ENCODE measurements at regions not wholly inside any gene's neighbourhood (a gene's known extent, or its start where the extent isn't known, plus 50 kb on each side); places are given as distances from the start of the nearest gene placed in this dataset.

GRCh38 chr6:138588805-138589434 lies 89.6 kb upstream of the NHSL1 start:
- Mint-ChIP-seq H3K27me3 (no peaks in the 10 kb centered on the region), H3K27ac (no peak overlapping the region), H3K9me3 (no peaks in the 10 kb centered on the region), H3K4me1 (peaks cover 19 to 25% (median 20%) of the 10 kb centered on the region in 3 donors), H3K36me3 (no peaks in the 10 kb centered on the region), H3K4me3 (no peak overlapping the region)
- ATAC-seq (ENCODE audit: low read depth in 2 of 2): peak; percentile 21 to 44
- DNase-seq: peak; percentile 54

DNA sequence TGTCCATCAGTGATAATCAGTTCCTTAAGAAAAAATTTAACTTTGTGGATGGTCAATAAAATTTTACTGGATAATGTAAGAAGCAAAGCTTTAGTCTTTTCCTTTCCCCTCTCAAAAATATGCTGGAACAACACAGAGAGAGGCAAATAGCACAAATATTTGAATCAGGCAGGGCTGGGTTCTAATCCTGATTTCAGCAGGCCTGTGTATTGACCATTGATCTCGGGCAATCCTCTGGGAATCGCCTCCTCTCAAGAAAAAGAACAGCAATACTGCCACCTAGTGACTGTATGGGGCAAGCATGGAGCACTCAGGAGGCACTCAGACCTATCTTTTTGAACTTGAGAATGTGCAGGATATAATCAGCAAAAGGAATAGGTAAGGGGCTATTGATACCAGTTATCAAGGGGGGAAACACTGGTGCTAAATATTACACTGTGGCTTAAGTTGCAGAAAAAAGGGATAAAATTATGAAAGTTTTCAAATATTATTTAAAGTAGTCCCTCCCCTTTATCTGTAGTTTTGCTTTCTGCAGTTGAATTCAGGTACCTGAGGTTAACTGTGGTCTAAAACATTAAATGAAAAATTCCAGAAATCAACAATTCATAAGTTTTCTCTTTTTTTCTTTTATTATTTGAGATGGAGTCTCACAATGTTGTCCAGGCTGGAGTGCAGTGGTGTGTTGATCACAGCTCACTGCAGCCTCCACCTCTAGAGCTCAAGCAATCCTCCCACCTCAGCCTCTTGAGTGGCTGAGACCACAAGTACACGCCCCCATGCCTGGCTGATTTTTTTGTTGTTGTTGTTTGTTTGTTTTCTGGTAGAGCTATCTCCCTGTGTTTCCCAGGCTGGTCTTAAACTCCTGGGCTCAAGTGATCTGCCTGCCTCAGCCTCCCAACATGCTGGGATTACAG lies 91.8 kb upstream of the NHSL1 start:
- DNase-seq: peak; percentile 33
- ATAC-seq (ENCODE audit: low read depth in 2 of 2): peak in 1 of 2 donors; percentile 32
- Mint-ChIP-seq H3K27ac (peak overlapping the region in 1 of 6 donors; percentile 62), H3K27me3 (no peaks in the 10 kb centered on the region), H3K4me1 (peaks cover 19 to 25% (median 20%) of the 10 kb centered on the region in 3 donors), H3K36me3 (no peaks in the 10 kb centered on the region), H3K9me3 (no peaks in the 10 kb centered on the region), H3K4me3 (no peak overlapping the region)

DNA sequence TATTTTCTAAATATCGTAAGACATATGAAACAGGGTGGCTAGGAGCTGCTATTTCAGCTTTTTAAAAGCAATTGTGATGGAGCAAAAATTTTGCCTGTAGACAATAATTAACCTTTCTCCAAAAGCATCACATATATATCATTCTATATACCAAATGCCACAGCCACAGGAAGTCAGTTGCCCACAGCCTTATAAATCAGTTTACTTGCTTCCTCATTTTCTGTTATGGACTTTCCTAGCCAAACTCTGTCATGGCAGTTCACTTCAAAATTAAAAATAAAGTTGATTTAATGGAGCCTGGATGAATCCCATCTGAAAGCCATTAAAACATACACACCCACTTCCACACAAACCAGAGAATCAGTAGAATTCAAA lies 93.4 kb upstream of the NHSL1 start:
- no peaks in the 10 kb centered on the region for H3K27me3 Mint-ChIP-seq
- peak overlapping the region; percentile 67 to 86 (median 82) for H3K4me3 Mint-ChIP-seq
- peak overlapping the region; percentile 19 to 89 (median 64) for H3K27ac Mint-ChIP-seq
- ATAC-seq (ENCODE audit: low read depth in 2 of 2): peak; percentile 85 to 89
- H3K4me1 Mint-ChIP-seq: peaks cover 19 to 25% (median 20%) of the 10 kb centered on the region in 3 donors
- DNase-seq: peak; percentile 49
- no peaks in the 10 kb centered on the region for H3K36me3 Mint-ChIP-seq
- H3K9me3 Mint-ChIP-seq: no peaks in the 10 kb centered on the region

DNA sequence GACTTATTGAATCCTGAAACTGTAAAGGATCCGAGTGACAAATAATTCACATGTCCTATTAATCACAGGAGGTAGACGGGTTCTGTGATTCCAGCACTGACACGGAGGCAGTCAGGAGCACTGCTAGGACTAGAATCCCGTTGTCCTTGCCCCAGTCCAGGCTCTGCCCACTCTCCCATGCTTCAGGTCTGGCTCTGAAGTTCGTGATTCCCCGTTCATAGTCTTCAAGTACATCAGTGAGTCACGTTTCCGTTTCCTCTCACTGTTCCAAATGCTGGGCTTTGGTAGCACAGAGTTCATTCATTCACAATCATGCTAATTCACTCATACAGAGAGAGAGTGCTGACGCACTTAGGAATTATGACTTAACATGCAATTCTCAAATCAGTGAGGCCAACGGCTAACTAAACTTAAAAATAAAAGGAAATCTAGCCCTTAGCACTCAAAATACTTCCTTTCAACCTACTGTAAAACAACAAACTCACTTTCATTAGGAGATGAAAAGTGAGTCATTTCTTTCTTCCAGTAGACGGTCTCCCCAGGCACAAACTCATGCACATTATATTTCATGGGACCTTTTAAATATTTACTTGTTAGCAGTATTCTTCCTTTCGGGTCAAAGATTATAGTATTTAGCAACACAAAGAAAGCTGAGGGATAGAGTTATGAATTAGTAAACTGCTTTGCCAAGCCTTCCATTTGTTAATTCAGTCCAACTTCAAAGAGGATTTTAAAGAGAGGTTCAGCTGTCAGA lies 94.0 kb upstream of the NHSL1 start:
- Mint-ChIP-seq H3K27me3 (no peaks in the 10 kb centered on the region), H3K4me1 (peaks cover 19 to 25% (median 20%) of the 10 kb centered on the region in 3 donors), H3K27ac (peak overlapping the region; percentile 19 to 89 (median 64)), H3K4me3 (peak overlapping the region; percentile 67 to 86 (median 82)), H3K36me3 (no peaks in the 10 kb centered on the region), H3K9me3 (no peaks in the 10 kb centered on the region)
- DNase-seq (peak; percentile 23), ATAC-seq (ENCODE audit: low read depth in 2 of 2) (peak; percentile 64 to 66)

GRCh38 chr6:138593909-138594757 lies 94.8 kb upstream of the NHSL1 start:
- H3K36me3 Mint-ChIP-seq: no peaks in the 10 kb centered on the region
- no peaks in the 10 kb centered on the region for H3K27me3 Mint-ChIP-seq
- H3K4me1 Mint-ChIP-seq: peaks cover 15 to 21% (median 20%) of the 10 kb centered on the region in 3 donors
- H3K9me3 Mint-ChIP-seq: no peaks in the 10 kb centered on the region
- peak overlapping the region in 3 of 8 donors; percentile 53 to 86 (median 83) for H3K4me3 Mint-ChIP-seq
- ATAC-seq (ENCODE audit: low read depth in 2 of 2) (no peak), DNase-seq (no peak)
- no peak overlapping the region for H3K27ac Mint-ChIP-seq

DNA sequence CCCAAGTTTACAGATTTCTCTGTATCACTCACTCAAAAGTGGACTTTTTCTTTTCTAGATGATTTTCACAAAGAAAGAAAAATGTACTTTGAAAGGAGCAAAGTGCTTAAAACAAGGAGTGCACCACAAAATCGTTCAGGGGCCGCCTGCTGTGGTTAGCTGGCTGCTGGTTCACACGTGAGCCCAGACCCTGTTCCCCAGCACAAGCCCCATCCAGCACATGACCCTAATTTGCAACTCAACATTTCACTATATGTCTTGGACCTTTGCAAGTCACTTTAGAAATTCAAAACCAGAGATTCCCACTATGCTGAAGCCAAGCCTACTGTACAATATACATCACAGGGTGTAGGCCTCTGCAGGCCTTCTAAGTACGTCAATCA lies 95.5 kb upstream of the NHSL1 start:
- H3K36me3 Mint-ChIP-seq: no peaks in the 10 kb centered on the region
- H3K4me3 Mint-ChIP-seq: no peak overlapping the region
- ATAC-seq (ENCODE audit: low read depth in 2 of 2) (no peak), DNase-seq (no peak)
- no peaks in the 10 kb centered on the region for H3K27me3 Mint-ChIP-seq
- H3K9me3 Mint-ChIP-seq: no peaks in the 10 kb centered on the region
- peak overlapping the region in 1 of 6 donors; percentile 47 for H3K27ac Mint-ChIP-seq
- H3K4me1 Mint-ChIP-seq: peaks cover 15 to 21% (median 20%) of the 10 kb centered on the region in 3 donors

GRCh38 chr6:138596126-138596525 lies 96.8 kb upstream of the NHSL1 start:
- no peak for DNase-seq
- Mint-ChIP-seq H3K4me3 (no peak overlapping the region), H3K36me3 (no peaks in the 10 kb centered on the region), H3K4me1 (peaks cover 11 to 16% (median 14%) of the 10 kb centered on the region in 3 donors), H3K27me3 (no peaks in the 10 kb centered on the region), H3K27ac (no peak overlapping the region), H3K9me3 (no peaks in the 10 kb centered on the region)
- ATAC-seq (ENCODE audit: low read depth in 2 of 2): no peak

DNA sequence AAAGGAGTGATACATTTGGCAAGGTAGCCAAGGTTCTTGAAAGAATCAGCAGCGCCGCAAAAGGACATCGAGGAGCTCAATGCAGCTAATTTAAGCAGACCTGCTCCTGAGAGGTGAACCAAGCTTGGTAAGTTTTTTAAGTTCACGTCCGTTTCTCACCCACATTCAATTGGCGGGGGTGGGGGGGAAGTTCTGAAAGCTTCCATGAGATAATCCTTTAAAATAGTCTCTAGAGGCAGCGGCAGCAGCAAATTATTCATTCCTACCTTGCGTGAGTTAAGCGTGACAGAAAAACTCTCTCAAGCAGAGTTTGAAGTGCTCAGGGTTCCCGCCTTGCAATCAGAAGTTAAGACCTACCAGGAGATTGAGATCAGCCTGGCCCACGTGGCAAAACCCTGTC lies 97.3 kb upstream of the NHSL1 start:
- Mint-ChIP-seq H3K27me3 (no peaks in the 10 kb centered on the region), H3K27ac (no peak overlapping the region), H3K4me3 (no peak overlapping the region), H3K36me3 (no peaks in the 10 kb centered on the region), H3K4me1 (peaks cover 11 to 16% (median 14%) of the 10 kb centered on the region in 3 donors), H3K9me3 (no peaks in the 10 kb centered on the region)
- no peak for DNase-seq
- ATAC-seq (ENCODE audit: low read depth in 2 of 2): no peak

- Mint-ChIP-seq H3K9me3 (no peaks in the 10 kb centered on the region), H3K4me3 (no peak overlapping the region)
Measured at GRCh38 chr6:138597336-138597735, 98.0 kb upstream of the NHSL1 start.

DNA sequence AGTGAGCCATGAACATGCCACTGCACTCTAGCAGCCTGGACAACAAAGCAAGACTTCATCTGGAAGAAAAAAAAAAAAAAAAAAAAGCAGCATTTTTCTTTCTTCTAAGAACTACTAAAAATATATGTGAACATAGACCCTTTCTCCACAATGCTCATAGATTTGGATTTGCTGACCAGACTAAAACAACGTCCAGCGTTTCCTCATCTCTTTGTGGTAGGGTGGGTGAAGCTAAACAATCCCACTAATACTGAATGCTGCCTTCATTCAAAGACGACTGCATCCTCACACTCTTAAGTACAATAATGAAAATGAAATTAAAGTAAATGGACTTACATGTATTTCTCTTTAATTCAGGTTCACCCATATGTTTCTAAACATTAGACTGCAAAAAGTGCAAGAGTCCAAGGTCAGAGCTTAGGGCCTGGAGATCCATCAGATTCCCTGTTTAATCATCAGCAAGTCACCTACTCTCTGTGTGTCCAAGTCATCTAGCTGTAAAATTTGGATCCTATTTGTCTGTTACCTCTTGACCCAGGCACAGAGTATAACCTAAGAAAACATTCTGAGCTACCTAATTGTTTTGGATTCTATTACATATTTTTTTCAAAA lies 99.4 kb upstream of the NHSL1 start:
- ATAC-seq (ENCODE audit: low read depth in 2 of 2) (no peak), DNase-seq (no peak)
- no peaks in the 10 kb centered on the region for H3K36me3 Mint-ChIP-seq
- H3K4me3 Mint-ChIP-seq: no peak overlapping the region
- H3K9me3 Mint-ChIP-seq: no peaks in the 10 kb centered on the region
- H3K27me3 Mint-ChIP-seq: no peaks in the 10 kb centered on the region
- H3K27ac Mint-ChIP-seq: no peak overlapping the region
- H3K4me1 Mint-ChIP-seq: peaks cover 0 to 2% (median 0%) of the 10 kb centered on the region in 3 donors

More at GRCh38 chr6:138597336-138597735, 98.0 kb upstream of the NHSL1 start:
- H3K27me3 Mint-ChIP-seq: no peaks in the 10 kb centered on the region
- no peak overlapping the region for H3K27ac Mint-ChIP-seq
- DNase-seq: no peak
- H3K36me3 Mint-ChIP-seq: no peaks in the 10 kb centered on the region
- peaks cover 11 to 16% (median 13%) of the 10 kb centered on the region in 3 donors for H3K4me1 Mint-ChIP-seq
- ATAC-seq (ENCODE audit: low read depth in 2 of 2): no peak

DNA sequence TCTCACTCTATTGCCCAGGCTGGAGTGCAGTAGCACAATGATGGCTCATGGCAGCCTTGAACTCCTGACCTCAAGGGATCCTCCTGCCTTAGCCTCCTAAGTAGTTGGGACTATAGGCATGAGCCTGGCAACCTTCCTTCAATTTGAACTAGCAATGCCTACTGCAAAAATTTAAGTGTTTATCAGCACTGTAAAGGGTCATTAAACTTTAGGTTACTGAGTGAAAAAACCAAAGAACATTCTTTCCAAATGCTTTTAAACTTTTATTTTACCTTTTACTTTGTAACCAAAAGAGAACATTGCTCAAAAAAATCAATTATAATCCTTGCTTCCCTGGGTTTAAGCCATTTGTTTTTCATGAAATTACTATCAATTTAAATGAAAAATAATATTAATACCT lies 101.0 kb upstream of the NHSL1 start:
- no peaks in the 10 kb centered on the region for H3K9me3 Mint-ChIP-seq
- no peak for ATAC-seq (ENCODE audit: low read depth in 2 of 2)
- H3K4me1 Mint-ChIP-seq: no peaks in the 10 kb centered on the region
- H3K4me3 Mint-ChIP-seq: no peak overlapping the region
- no peaks in the 10 kb centered on the region for H3K27me3 Mint-ChIP-seq
- H3K27ac Mint-ChIP-seq: no peak overlapping the region
- no peaks in the 10 kb centered on the region for H3K36me3 Mint-ChIP-seq
- DNase-seq: no peak

DNA sequence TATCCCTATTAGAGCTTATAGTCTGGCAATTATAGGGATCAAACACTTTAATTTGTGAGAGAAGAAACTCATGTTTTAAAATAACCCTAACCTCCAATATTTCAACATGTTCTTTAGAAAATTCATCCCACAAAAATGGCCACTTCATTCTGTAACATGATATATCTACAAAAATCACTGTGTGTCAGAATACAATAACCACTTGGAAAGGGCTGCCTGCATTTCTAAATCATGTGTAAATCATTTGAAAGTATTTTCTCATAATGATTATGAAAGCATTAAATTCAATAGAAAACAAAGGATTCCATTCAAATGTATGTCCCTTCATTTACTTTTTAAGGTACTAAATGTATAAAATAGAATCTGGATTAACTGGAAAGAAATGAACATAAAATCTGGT lies 101.4 kb upstream of the NHSL1 start:
- Mint-ChIP-seq H3K4me3 (no peak overlapping the region), H3K27ac (no peak overlapping the region), H3K36me3 (no peaks in the 10 kb centered on the region), H3K27me3 (no peaks in the 10 kb centered on the region), H3K9me3 (no peaks in the 10 kb centered on the region), H3K4me1 (no peaks in the 10 kb centered on the region)
- no peak for ATAC-seq (ENCODE audit: low read depth in 2 of 2)
- DNase-seq: no peak

All from naive B cell (primary cell).